ENCODE measurements at regions not wholly inside any gene's neighbourhood (a gene's known extent, or its start where the extent isn't known, plus 50 kb on each side); places are given as distances from the start of the nearest gene placed in this dataset.

DNA sequence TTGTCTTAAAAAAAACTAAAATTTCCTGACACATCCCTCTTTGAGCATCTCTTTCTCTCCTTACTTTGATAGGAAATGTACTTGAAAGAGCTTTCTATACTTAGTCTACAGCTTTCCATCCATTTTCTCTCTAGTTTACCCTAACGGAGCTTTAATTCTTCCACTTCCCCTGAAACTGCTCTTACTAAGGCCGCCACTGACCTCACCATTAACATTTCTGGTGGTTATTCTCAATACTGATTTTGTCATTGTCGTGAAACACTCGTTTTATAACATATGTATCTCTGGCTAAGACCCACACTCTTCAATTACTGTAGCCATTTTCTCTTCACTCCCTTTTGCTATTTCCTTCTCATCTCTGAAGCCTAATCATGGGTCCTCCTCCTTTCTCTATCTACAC is 262.0 kb upstream of the FERD3L start:
- DNase-seq (ENCODE audit: low read depth) = no peak
- TF ChIP-seq, protein P1, sequence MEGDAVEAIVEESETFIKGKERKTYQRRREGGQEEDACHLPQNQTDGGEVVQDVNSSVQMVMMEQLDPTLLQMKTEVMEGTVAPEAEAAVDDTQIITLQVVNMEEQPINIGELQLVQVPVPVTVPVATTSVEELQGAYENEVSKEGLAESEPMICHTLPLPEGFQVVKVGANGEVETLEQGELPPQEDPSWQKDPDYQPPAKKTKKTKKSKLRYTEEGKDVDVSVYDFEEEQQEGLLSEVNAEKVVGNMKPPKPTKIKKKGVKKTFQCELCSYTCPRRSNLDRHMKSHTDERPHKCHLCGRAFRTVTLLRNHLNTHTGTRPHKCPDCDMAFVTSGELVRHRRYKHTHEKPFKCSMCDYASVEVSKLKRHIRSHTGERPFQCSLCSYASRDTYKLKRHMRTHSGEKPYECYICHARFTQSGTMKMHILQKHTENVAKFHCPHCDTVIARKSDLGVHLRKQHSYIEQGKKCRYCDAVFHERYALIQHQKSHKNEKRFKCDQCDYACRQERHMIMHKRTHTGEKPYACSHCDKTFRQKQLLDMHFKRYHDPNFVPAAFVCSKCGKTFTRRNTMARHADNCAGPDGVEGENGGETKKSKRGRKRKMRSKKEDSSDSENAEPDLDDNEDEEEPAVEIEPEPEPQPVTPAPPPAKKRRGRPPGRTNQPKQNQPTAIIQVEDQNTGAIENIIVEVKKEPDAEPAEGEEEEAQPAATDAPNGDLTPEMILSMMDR (IDR thresholded peaks at IDR 0.05; ENCODE audit: insufficient read depth, low read depth, low read length, missing control alignments) = no peak

DNA sequence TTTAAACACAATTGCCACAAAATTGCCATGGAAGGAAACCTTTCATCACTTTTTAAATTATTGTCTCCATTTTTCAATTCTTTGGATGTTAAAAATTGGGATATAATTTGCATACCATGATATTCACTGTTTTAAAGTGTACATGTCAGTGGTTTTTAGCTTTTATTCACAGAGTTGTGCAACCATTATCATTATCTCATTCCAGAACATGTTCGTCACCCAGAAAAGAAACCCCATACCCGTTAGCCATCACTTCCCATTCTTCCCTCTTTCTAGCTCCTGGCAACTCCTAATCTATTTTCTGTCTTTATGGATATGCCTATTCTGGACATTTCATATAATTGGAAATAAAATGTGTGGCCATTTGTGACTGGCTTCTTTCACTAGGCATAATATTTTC is 260.3 kb upstream of the FERD3L start:
- no peak overlapping the region for H3K4me3 ChIP-seq (ENCODE audit: low read length)
- DNase-seq (ENCODE audit: low read depth) = peak; percentile 53
- TF ChIP-seq, protein P1 (IDR thresholded peaks at IDR 0.05; ENCODE audit: insufficient read depth, low read depth, low read length, missing control alignments) = no peak

More for the DNA sequence above, 262.0 kb upstream of the FERD3L start:
- H3K4me3 ChIP-seq (ENCODE audit: low read length) = no peak overlapping the region

DNA sequence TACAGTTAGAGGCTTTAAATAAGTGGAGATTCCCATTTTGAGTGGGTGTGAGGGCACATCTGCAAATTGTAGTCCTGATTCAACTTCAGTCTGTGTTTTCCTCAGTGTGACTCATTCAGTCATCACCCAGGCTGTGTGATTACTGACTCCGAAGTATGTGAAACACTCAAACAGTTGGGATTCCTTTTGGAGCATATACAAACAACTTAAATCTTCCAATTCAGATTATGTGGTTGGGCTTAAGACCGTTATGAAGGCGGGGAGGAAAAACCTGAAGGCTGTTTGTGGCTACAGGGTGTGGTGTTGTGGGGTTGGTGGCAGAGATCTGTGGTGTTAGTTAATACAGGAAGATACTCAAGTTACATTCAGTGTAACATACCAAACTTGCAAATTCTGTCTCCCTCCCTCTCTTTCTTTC is 259.7 kb upstream of the FERD3L start:
- DNase-seq (ENCODE audit: low read depth) = peak; percentile 92
- TF ChIP-seq, protein P1 (IDR thresholded peaks at IDR 0.05; ENCODE audit: insufficient read depth, low read depth, low read length, missing control alignments) = no peak
- H3K4me3 ChIP-seq (ENCODE audit: low read length) = no peak overlapping the region

DNA sequence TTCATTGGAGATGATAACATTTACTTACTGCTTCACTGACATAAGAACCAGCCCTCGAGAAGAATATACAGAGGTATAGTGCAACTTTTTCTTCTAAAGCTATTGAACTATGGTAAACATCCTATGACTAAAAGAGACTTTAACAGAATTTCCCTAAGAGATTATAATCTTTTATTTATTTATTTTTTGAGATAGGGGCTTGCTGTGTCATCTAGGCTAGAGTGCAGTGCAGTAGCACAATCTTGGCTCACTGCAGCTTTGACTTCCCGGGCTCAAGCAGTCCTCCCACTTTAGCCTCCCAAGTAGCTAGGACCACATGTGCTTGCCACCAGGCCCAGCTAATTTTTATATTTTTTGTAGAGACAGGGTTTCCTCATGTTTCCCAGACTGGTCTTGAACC is 258.5 kb upstream of the FERD3L start:
- DNase-seq (ENCODE audit: low read depth) = no peak
- no peak overlapping the region for H3K4me3 ChIP-seq (ENCODE audit: low read length)
- TF ChIP-seq, protein P1 (IDR thresholded peaks at IDR 0.05; ENCODE audit: insufficient read depth, low read depth, low read length, missing control alignments) = no peak

DNA sequence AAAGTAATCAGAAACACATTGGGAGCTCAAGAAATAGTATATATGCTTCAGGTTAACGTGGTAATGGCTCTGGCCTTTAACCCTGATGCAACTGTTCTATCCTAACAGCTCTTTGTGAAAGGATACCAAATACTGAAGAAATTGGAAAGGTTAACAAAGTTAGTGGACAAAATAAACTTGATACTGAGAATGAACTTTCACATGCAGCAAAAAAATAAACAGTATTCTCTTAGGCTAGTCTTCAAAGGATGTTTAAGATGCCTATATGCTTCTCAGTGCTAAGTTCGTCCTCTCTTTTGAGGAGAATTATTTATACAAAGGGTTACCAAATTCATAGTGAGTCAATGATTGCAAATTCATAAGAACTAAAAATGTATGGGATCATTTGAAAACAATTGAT is 256.2 kb upstream of the FERD3L start:
- TF ChIP-seq, protein P1 (IDR thresholded peaks at IDR 0.05; ENCODE audit: insufficient read depth, low read depth, low read length, missing control alignments) = no peak
- DNase-seq (ENCODE audit: low read depth) = no peak
- no peak overlapping the region for H3K4me3 ChIP-seq (ENCODE audit: low read length)

DNA sequence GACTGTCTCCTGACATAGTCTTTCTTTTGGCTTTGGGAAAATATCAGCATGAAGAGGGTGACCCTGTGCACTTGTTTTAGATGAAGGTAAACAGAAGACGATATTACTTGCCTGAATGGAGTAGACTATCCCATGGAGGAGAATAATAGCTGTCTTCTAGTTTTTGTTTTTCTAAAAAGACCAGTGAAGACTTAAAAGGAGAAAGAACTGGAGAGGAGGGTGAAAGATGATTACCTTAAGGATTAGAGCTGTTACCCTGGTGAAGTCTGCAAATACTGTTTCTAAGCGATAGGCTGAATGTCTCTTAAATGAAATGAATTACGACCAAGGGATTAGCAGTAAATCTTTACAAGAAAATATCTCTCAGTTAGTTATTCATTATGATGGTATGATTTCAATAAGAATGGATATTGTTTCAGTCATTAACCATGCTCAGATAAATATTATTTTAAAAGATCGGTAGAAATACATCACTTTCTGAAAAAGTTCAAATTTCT is 255.6 kb upstream of the FERD3L start:
- no peak for DNase-seq (ENCODE audit: low read depth)
- TF ChIP-seq, protein P1 (IDR thresholded peaks at IDR 0.05; ENCODE audit: insufficient read depth, low read depth, low read length, missing control alignments) = no peak
- H3K4me3 ChIP-seq (ENCODE audit: low read length) = no peak overlapping the region

DNA sequence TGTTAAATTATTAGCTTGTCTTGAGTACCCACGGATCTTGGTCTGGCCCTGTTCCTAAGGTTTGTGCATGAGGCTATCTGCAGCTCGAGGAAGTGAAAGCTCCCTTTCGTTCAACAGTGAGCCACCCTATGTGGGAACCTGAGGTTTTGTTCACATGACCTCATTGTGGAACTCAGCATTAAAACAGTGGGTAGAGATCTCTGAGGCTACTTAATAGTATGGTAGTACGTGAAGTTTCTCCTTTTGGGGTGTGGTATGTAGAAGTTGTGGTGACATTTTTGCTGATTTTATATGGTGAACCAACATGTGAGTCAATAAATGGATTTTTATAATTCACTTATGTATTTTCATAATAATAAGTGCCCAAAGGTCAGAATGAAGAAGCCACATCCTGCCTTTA is 252.7 kb upstream of the FERD3L start:
- H3K4me3 ChIP-seq (ENCODE audit: low read length) = no peak overlapping the region
- no peak for DNase-seq (ENCODE audit: low read depth)

More for the DNA sequence above, 252.7 kb upstream of the FERD3L start:
- TF ChIP-seq, protein P1 (IDR thresholded peaks at IDR 0.05; ENCODE audit: insufficient read depth, low read depth, low read length, missing control alignments) = no peak

All from epithelial cell of esophagus (primary cell).